ENCODE measurements at regions not wholly inside any gene's neighbourhood (a gene's known extent, or its start where the extent isn't known, plus 50 kb on each side); places are given as distances from the start of the nearest gene placed in this dataset.
"Not testable (repeated sequence)": the region's sequence is repeated elsewhere in the genome, so short reads cannot be mapped to it uniquely, and the experiment has no call there.

GRCh38 chr11:93039531-93040240, 70.2 kb downstream of the MTNR1B start:
- FAIRE-seq (no peak), DNase-seq (ENCODE audit: low read depth) (peak; percentile 32)
- Histone ChIP-seq H3K36me3 (ENCODE audit: control insufficient read depth, insufficient read depth, low read length) (no peaks in the 10 kb centered on the region), H3K4me3 (ENCODE audit: low read depth, low read length) (no peak overlapping the region), H3K27me3 (ENCODE audit: control insufficient read depth, insufficient read depth, low read length) (no peaks in the 10 kb centered on the region)
- TF ChIP-seq CTCF (IDR thresholded peaks at IDR 0.05; ENCODE audit: insufficient read depth, low read length, severe bottlenecking): no peak

- TF ChIP-seq CTCF (IDR thresholded peaks at IDR 0.05; ENCODE audit: insufficient read depth, low read length, severe bottlenecking): no peak
- FAIRE-seq (no peak), DNase-seq (ENCODE audit: low read depth) (no peak)
- H3K4me3 ChIP-seq (ENCODE audit: low read depth, low read length): no peak overlapping the region
- H3K27me3 ChIP-seq (ENCODE audit: control insufficient read depth, insufficient read depth, low read length): no peaks in the 10 kb centered on the region
- H3K36me3 ChIP-seq (ENCODE audit: control insufficient read depth, insufficient read depth, low read length): no peaks in the 10 kb centered on the region
Observed at GRCh38 chr11:93041682-93042081, 72.2 kb downstream of the MTNR1B start.

- FAIRE-seq; H3K36me3 ChIP-seq (ENCODE audit: control insufficient read depth, insufficient read depth, low read length); H3K4me3 ChIP-seq (ENCODE audit: low read depth, low read length); DNase-seq (ENCODE audit: low read depth); H3K27me3 ChIP-seq (ENCODE audit: control insufficient read depth, insufficient read depth, low read length): not testable (repeated sequence)
Observed at GRCh38 chr11:93043186-93043585, 73.7 kb downstream of the MTNR1B start.

- FAIRE-seq: no peak
- no peaks in the 10 kb centered on the region for H3K27me3 ChIP-seq (ENCODE audit: control insufficient read depth, insufficient read depth, low read length)
- no peak for DNase-seq (ENCODE audit: low read depth)
- no peak for TF ChIP-seq CTCF (IDR thresholded peaks at IDR 0.05; ENCODE audit: insufficient read depth, low read length, severe bottlenecking)
- no peaks in the 10 kb centered on the region for H3K36me3 ChIP-seq (ENCODE audit: control insufficient read depth, insufficient read depth, low read length)
- H3K4me3 ChIP-seq (ENCODE audit: low read depth, low read length): no peak overlapping the region
Observed at GRCh38 chr11:93049740-93050139, 80.3 kb downstream of the MTNR1B start.

GRCh38 chr11:93051186-93051585, 81.7 kb downstream of the MTNR1B start:
- Histone ChIP-seq H3K27me3 (ENCODE audit: control insufficient read depth, insufficient read depth, low read length) (no peaks in the 10 kb centered on the region), H3K36me3 (ENCODE audit: control insufficient read depth, insufficient read depth, low read length) (no peaks in the 10 kb centered on the region), H3K4me3 (ENCODE audit: low read depth, low read length) (no peak overlapping the region)
- FAIRE-seq (no peak), DNase-seq (ENCODE audit: low read depth) (no peak)
- TF ChIP-seq CTCF (IDR thresholded peaks at IDR 0.05; ENCODE audit: insufficient read depth, low read length, severe bottlenecking): no peak

GRCh38 chr11:93053864-93054263, 84.4 kb downstream of the MTNR1B start:
- no peak for TF ChIP-seq CTCF (IDR thresholded peaks at IDR 0.05; ENCODE audit: insufficient read depth, low read length, severe bottlenecking)
- Histone ChIP-seq H3K27me3 (ENCODE audit: control insufficient read depth, insufficient read depth, low read length) (no peaks in the 10 kb centered on the region), H3K36me3 (ENCODE audit: control insufficient read depth, insufficient read depth, low read length) (no peaks in the 10 kb centered on the region), H3K4me3 (ENCODE audit: low read depth, low read length) (no peak overlapping the region)
- no peak for FAIRE-seq
- no peak for DNase-seq (ENCODE audit: low read depth)

Data from bronchial epithelial cell (primary cell).